GM23248 (cell line): ENCODE measurements at regions not wholly inside any gene's neighbourhood (a gene's known extent, or its start where the extent isn't known, plus 50 kb on each side); places are given as distances from the start of the nearest gene placed in this dataset.

Experiments used
- EZH2 ChIP-seq: fragments of 200-600 bp; sonication (generic); IDR thresholded peaks from 2 replicates; pipeline ENCODE4 v1.6.1; 2018; ENCODE audit warnings: antibody characterized with exemption, mild to moderate bottlenecking; ENCODE audit not compliant: insufficient read depth, poor library complexity, severe bottlenecking
- EZH2phosphoT487 ChIP-seq: fragments of 200-600 bp; sonication (generic); IDR thresholded peaks from 2 replicates; pipeline ENCODE4 v1.6.1; 2018; ENCODE audit warnings: antibody characterized with exemption, moderate library complexity, mild to moderate bottlenecking, low read depth; ENCODE audit not compliant: insufficient read depth

DNA sequence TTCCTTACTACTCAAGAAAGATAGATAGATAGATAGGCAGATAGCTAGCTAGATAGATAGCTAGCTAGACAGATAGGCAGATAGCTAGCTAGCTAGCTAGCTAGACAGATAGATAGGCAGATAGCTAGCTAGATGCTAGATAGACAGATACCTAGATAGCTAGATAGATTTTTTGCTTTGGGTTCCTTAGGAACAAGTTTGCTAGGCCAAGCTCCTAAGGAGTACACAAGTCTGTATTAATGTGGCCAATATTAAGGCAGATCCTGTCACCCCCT, 61.7 kb upstream of the VPREB1 start:
- TF ChIP-seq EZH2: no peak
- TF ChIP-seq EZH2phosphoT487: no peak
